Stomach smooth muscle (tissue), 2 donors: ENCODE measurements at regions not wholly inside any gene's neighbourhood (a gene's known extent, or its start where the extent isn't known, plus 50 kb on each side); places are given as distances from the start of the nearest gene placed in this dataset.

ENCODE experiments used
- H3K27ac ChIP-seq: one replicate; pipeline ENCODE4 v1.7.0; 2013; ENCODE audit warnings: mild to moderate bottlenecking, low read length, inconsistent platforms
- H3K27me3 ChIP-seq, 2 donors: one replicate each; pipeline ENCODE4 v1.7.0; 2013; ENCODE audit warnings: low read length in 2 of 2; ENCODE audit not compliant: insufficient read depth in 2 of 2, control insufficient read depth in 1 of 2
- H3K36me3 ChIP-seq, 2 donors: one replicate each; pipeline ENCODE4 v1.7.0; 2013; ENCODE audit warnings: low read length in 2 of 2; ENCODE audit not compliant: control insufficient read depth in 2 of 2, insufficient read depth in 2 of 2
- H3K4me1 ChIP-seq: one replicate; pipeline ENCODE4 v1.7.0; 2013; ENCODE audit warnings: low read length; ENCODE audit not compliant: control insufficient read depth, insufficient read depth
- H3K4me3 ChIP-seq, 2 donors: one replicate each; pipeline ENCODE4 v1.7.0; 2013; ENCODE audit warnings: low read length in 2 of 2
- H3K9ac ChIP-seq, 2 donors: one replicate each; pipeline ENCODE4 v1.7.0; 2013; ENCODE audit warnings: low read length in 2 of 2, mild to moderate bottlenecking in 1 of 2
- H3K9me3 ChIP-seq, 2 donors: one replicate each; pipeline ENCODE4 v1.7.0; 2013; ENCODE audit warnings: low read length in 2 of 2; ENCODE audit not compliant: control insufficient read depth in 2 of 2
- donor health status: healthy.
- donor health status: Pancreatic carcinoma.

DNA sequence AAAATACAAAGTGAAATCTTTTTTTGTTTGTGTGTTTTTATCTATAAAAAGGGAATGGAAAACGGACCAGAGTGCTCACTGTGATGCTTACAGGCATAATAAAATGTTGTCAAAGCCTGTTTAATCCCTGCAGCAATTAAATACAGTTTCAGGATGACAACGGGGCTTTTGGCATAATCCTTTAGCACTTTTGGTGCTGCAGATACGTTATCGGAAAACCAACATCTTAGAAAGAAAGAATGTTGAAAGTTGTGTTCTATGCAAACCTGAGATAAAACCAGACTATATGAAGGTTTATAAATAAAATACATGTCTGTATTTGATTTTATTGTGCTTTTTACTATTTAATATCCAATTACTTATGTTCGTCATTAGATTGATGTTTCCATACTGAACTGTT lies 307.4 kb upstream of the DAB2 start:
- no peak overlapping the region for H3K27ac ChIP-seq
- H3K4me3 ChIP-seq, result no peak overlapping the region
- H3K9ac ChIP-seq, result no peak overlapping the region
- no peaks in the 10 kb centered on the region for H3K27me3 ChIP-seq
- no peaks in the 10 kb centered on the region for H3K9me3 ChIP-seq
- H3K36me3 ChIP-seq, result no peaks in the 10 kb centered on the region
- H3K4me1 ChIP-seq, result no peaks in the 10 kb centered on the region

DNA sequence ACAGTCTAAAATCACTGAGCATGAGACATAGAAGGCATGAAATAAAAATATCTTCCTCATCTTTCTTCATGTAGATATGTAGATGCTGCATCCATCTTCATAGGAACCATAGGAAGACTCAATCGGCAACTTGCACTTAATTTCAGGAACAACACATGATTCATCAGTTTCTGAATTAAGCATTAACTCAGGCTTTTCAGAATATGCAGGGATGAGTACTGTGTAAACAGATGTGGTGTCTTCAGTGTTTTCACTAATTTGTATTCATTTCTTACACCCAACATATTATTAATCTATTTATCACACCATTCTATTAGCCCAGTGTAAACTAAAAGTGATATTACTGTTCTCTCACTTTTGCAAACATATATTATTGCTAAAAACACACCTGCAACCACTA lies 305.9 kb upstream of the DAB2 start:
- Histone ChIP-seq H3K4me1 (no peaks in the 10 kb centered on the region), H3K36me3 (no peaks in the 10 kb centered on the region), H3K4me3 (no peak overlapping the region), H3K9me3 (no peaks in the 10 kb centered on the region), H3K27ac (no peak overlapping the region), H3K9ac (no peak overlapping the region), H3K27me3 (no peaks in the 10 kb centered on the region)

GRCh38 chr5:39730006-39730405 lies 305.2 kb upstream of the DAB2 start:
- Histone ChIP-seq H3K27ac (no peak overlapping the region), H3K4me3 (no peak overlapping the region), H3K27me3 (no peaks in the 10 kb centered on the region), H3K9me3 (no peaks in the 10 kb centered on the region), H3K4me1 (no peaks in the 10 kb centered on the region), H3K9ac (no peak overlapping the region), H3K36me3 (no peaks in the 10 kb centered on the region)

GRCh38 chr5:39726467-39726866 lies 301.7 kb upstream of the DAB2 start:
- Histone ChIP-seq H3K36me3 (no peaks in the 10 kb centered on the region), H3K9ac (no peak overlapping the region), H3K27ac (no peak overlapping the region), H3K27me3 (no peaks in the 10 kb centered on the region), H3K4me3 (no peak overlapping the region), H3K4me1 (no peaks in the 10 kb centered on the region), H3K9me3 (no peaks in the 10 kb centered on the region)

- Histone ChIP-seq H3K27me3 (no peaks in the 10 kb centered on the region), H3K9me3 (no peaks in the 10 kb centered on the region)
Observed at GRCh38 chr5:39721394-39721793, 296.6 kb upstream of the DAB2 start.

DNA sequence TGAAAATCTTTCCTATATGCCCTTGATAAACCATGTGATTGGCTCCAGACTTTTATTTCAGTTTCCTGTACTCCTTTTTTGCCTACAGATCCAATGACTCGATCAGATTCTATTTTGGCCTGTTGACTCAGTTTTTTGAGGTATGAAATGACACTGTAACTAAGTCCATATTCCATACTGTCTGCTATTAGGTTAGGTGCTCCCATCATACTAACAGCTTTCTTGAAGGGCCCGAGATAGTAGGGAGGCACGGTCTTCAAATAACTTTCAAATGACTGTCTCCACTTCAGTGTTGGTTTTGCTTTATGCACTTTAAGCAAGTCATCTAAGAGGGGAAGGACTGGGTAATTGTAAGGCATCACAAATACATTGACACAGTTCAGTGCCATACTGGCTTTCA lies 295.4 kb upstream of the DAB2 start:
- no peaks in the 10 kb centered on the region for H3K36me3 ChIP-seq
- H3K27ac ChIP-seq, result no peak overlapping the region
- H3K9me3 ChIP-seq, result no peaks in the 10 kb centered on the region
- H3K27me3 ChIP-seq, result no peaks in the 10 kb centered on the region
- no peak overlapping the region for H3K4me3 ChIP-seq
- no peak overlapping the region for H3K9ac ChIP-seq
- H3K4me1 ChIP-seq, result no peaks in the 10 kb centered on the region

More at GRCh38 chr5:39721394-39721793, 296.6 kb upstream of the DAB2 start:
- Histone ChIP-seq H3K4me3 (no peak overlapping the region), H3K27ac (no peak overlapping the region), H3K4me1 (no peaks in the 10 kb centered on the region), H3K36me3 (no peaks in the 10 kb centered on the region), H3K9ac (no peak overlapping the region)

GRCh38 chr5:39717176-39717897 lies 292.6 kb upstream of the DAB2 start:
- H3K4me3 ChIP-seq, result no peak overlapping the region
- no peak overlapping the region for H3K9ac ChIP-seq
- H3K9me3 ChIP-seq, result no peaks in the 10 kb centered on the region
- no peak overlapping the region for H3K27ac ChIP-seq
- no peaks in the 10 kb centered on the region for H3K4me1 ChIP-seq
- no peaks in the 10 kb centered on the region for H3K27me3 ChIP-seq
- no peaks in the 10 kb centered on the region for H3K36me3 ChIP-seq

GRCh38 chr5:39716532-39717028 lies 291.8 kb upstream of the DAB2 start:
- no peak overlapping the region for H3K4me3 ChIP-seq
- no peaks in the 10 kb centered on the region for H3K27me3 ChIP-seq
- no peaks in the 10 kb centered on the region for H3K4me1 ChIP-seq
- H3K27ac ChIP-seq, result no peak overlapping the region
- no peaks in the 10 kb centered on the region for H3K36me3 ChIP-seq
- H3K9ac ChIP-seq, result no peak overlapping the region
- H3K9me3 ChIP-seq, result no peaks in the 10 kb centered on the region

- H3K4me1 ChIP-seq, result no peaks in the 10 kb centered on the region
- H3K27me3 ChIP-seq, result no peaks in the 10 kb centered on the region
- H3K9me3 ChIP-seq, result no peaks in the 10 kb centered on the region
- H3K27ac ChIP-seq, result no peak overlapping the region
- no peak overlapping the region for H3K4me3 ChIP-seq
- H3K9ac ChIP-seq, result no peak overlapping the region
- no peaks in the 10 kb centered on the region for H3K36me3 ChIP-seq
Observed at GRCh38 chr5:39714036-39714698, 289.4 kb upstream of the DAB2 start.

DNA sequence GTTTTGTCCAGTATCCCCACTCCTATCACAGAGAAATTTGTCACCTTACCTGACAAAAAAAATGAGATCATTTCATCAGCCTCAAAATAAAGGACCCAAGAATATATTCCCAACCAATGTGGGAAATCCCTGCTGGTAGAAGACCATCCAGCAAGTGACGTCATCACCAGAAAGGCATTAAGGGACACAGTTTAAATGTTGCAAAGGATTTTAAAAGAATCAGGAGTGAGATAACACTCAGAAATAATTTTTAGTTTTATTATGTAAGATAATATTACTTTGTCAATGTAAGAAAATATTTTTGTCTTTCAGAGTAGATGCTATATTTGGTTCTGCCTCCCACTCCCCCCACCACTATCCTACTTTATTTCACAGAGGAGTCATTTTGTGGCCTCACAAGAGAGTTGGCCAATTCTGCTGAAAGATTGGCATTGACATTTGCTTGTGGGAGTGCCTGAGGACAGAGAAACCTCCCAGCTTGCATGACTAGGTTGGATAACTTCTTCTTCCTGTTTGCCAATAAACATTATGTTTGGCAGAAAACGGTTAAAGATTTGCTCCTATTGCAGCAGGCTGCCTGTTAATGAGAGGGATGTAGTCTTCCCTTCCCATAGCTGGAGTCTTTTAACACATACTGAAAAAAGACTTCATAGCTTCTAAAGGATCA lies 288.6 kb upstream of the DAB2 start:
- H3K4me1 ChIP-seq, result no peaks in the 10 kb centered on the region
- no peak overlapping the region for H3K9ac ChIP-seq
- H3K9me3 ChIP-seq, result no peaks in the 10 kb centered on the region
- no peak overlapping the region for H3K4me3 ChIP-seq
- H3K27me3 ChIP-seq, result no peaks in the 10 kb centered on the region
- no peaks in the 10 kb centered on the region for H3K36me3 ChIP-seq
- H3K27ac ChIP-seq, result no peak overlapping the region
